Nephron (organoid): ENCODE measurements at regions not wholly inside any gene's neighbourhood (a gene's known extent, or its start where the extent isn't known, plus 50 kb on each side); places are given as distances from the start of the nearest gene placed in this dataset.

Source experiments
- H3K27ac Mint-ChIP-seq, 3 experiments: 2 replicates each; pipeline ENCODE4 v1.8.0; 2020; ENCODE audit warnings: mixed read lengths in 3 of 3, mild to moderate bottlenecking in 2 of 3, moderate library complexity in 1 of 3
- H3K27me3 Mint-ChIP-seq: 2 replicates; pipeline ENCODE4 v1.8.0; 2021; ENCODE audit warnings: low read depth, mild to moderate bottlenecking, moderate library complexity, mixed read lengths
- H3K36me3 Mint-ChIP-seq: 2 replicates; pipeline ENCODE4 v1.8.0; 2020; ENCODE audit warnings: low read depth, mixed read lengths
- H3K4me1 Mint-ChIP-seq: 2 replicates; pipeline ENCODE4 v1.8.0; 2020; ENCODE audit warnings: mixed read lengths
- H3K4me3 Mint-ChIP-seq, 3 experiments: 2 replicates each; pipeline ENCODE4 v1.8.0; 2020; ENCODE audit warnings: mild to moderate bottlenecking in 3 of 3, mixed read lengths in 3 of 3, moderate library complexity in 2 of 3
- H3K9me3 Mint-ChIP-seq: 2 replicates; pipeline ENCODE4 v1.8.0; 2020; ENCODE audit warnings: mixed read lengths
- TF ChIP-seq, protein P1 (sequence below), 3 experiments: fragments of 200-600 bp; sonication (generic); IDR thresholded peaks; one replicate each; pipeline ENCODE4 v1.5.0; 2021; ENCODE audit warnings: antibody characterized with exemption in 3 of 3; ENCODE audit not compliant: unreplicated experiment in 3 of 3

GRCh38 chr12:126704609-126705008 lies 1562.4 kb upstream of the TMEM132C start:
- no peak overlapping the region for H3K4me3 Mint-ChIP-seq
- TF ChIP-seq, protein P1, sequence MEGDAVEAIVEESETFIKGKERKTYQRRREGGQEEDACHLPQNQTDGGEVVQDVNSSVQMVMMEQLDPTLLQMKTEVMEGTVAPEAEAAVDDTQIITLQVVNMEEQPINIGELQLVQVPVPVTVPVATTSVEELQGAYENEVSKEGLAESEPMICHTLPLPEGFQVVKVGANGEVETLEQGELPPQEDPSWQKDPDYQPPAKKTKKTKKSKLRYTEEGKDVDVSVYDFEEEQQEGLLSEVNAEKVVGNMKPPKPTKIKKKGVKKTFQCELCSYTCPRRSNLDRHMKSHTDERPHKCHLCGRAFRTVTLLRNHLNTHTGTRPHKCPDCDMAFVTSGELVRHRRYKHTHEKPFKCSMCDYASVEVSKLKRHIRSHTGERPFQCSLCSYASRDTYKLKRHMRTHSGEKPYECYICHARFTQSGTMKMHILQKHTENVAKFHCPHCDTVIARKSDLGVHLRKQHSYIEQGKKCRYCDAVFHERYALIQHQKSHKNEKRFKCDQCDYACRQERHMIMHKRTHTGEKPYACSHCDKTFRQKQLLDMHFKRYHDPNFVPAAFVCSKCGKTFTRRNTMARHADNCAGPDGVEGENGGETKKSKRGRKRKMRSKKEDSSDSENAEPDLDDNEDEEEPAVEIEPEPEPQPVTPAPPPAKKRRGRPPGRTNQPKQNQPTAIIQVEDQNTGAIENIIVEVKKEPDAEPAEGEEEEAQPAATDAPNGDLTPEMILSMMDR (IDR thresholded peaks at IDR 0.05; ENCODE audit: unreplicated experiment in 3 of 3): no peak
- H3K4me1 Mint-ChIP-seq: no peaks in the 10 kb centered on the region
- no peak overlapping the region for H3K27ac Mint-ChIP-seq
- H3K27me3 Mint-ChIP-seq: peaks cover 10% of the 10 kb centered on the region
- no peaks in the 10 kb centered on the region for H3K9me3 Mint-ChIP-seq
- no peaks in the 10 kb centered on the region for H3K36me3 Mint-ChIP-seq

DNA sequence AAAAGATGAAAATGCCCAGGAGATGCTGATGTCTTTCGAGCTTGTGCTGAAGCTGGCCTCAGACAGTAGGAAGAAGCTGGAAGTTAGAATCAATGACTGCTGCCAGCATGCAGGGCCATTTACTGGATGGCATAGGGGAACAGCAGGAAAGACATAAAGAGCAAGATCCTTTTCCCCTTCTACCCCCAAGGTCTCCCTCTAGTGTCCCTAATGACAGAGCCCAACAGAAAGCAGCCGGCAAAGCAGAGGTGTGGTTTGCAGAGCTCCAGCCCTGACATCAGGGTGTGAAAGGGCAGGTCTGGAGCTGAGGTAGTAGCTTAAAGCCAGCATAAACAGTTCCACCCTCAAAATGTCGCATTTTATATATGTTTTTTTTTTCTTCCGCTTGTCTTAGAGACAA lies 1560.7 kb upstream of the TMEM132C start:
- Mint-ChIP-seq H3K27ac (no peak overlapping the region), H3K36me3 (no peaks in the 10 kb centered on the region), H3K27me3 (peaks cover 16% of the 10 kb centered on the region), H3K4me1 (no peaks in the 10 kb centered on the region), H3K9me3 (no peaks in the 10 kb centered on the region), H3K4me3 (no peak overlapping the region)
- TF ChIP-seq, protein P1 (IDR thresholded peaks at IDR 0.05; ENCODE audit: unreplicated experiment in 3 of 3): no peak

DNA sequence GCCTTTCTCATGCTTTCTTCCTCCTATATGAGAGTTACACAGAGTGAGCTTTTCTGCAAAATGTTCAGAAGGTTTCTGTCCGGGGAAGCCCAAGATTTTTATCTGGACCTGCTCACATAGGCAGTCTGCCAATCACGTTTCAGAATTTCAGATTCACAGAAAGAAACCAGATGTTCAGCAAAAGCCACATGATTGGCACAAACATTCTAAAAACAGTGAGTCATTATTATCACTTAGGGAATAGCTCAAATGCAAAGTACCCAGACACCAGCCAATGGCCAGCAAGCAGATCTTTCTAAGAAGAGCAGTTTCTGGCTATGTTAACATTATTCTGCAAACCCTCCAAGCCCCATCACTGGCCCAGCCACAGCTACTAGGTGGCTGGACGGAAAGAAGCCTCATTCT lies 1558.5 kb upstream of the TMEM132C start:
- H3K4me1 Mint-ChIP-seq: no peaks in the 10 kb centered on the region

DNA sequence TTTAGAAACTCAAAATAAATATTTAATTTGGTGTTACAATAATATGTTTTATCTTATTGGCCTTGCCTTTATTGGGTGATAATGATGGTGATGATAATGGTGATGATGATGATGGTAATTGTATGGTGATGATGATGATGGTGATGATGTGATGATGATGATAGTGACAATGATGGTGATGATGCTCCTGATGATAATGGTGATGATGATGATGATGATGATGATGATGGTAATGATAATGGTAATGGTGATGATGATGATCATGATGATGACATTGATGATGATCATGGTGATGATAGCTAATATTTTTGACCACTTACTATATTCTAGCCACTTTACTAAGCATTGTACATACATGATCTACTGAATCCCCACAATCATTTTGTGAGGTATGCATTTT lies 1548.6 kb upstream of the TMEM132C start:
- no peaks in the 10 kb centered on the region for H3K36me3 Mint-ChIP-seq
- peaks cover 17% of the 10 kb centered on the region for H3K27me3 Mint-ChIP-seq

More for the DNA sequence above, 1558.5 kb upstream of the TMEM132C start:
- TF ChIP-seq, protein P1 (IDR thresholded peaks at IDR 0.05; ENCODE audit: unreplicated experiment in 3 of 3): no peak
- Mint-ChIP-seq H3K36me3 (no peaks in the 10 kb centered on the region), H3K27ac (no peak overlapping the region), H3K9me3 (no peaks in the 10 kb centered on the region), H3K27me3 (peaks cover 16% of the 10 kb centered on the region), H3K4me3 (no peak overlapping the region)

GRCh38 chr12:126719912-126720705 lies 1546.9 kb upstream of the TMEM132C start:
- H3K27ac Mint-ChIP-seq: peak overlapping the region in 1 of 3 experiments; percentile 55

More for the DNA sequence above, 1548.6 kb upstream of the TMEM132C start:
- TF ChIP-seq, protein P1 (IDR thresholded peaks at IDR 0.05; ENCODE audit: unreplicated experiment in 3 of 3): no peak
- H3K27ac Mint-ChIP-seq: no peak overlapping the region
- no peaks in the 10 kb centered on the region for H3K4me1 Mint-ChIP-seq
- H3K9me3 Mint-ChIP-seq: peaks cover 6% of the 10 kb centered on the region
- no peak overlapping the region for H3K4me3 Mint-ChIP-seq

More at GRCh38 chr12:126719912-126720705, 1546.9 kb upstream of the TMEM132C start:
- TF ChIP-seq, protein P1 (IDR thresholded peaks at IDR 0.05; ENCODE audit: unreplicated experiment in 3 of 3): no peak
- H3K36me3 Mint-ChIP-seq: peaks cover 9% of the 10 kb centered on the region
- peaks cover 34% of the 10 kb centered on the region for H3K27me3 Mint-ChIP-seq
- H3K4me3 Mint-ChIP-seq: no peak overlapping the region
- H3K9me3 Mint-ChIP-seq: peaks cover 19% of the 10 kb centered on the region
- no peaks in the 10 kb centered on the region for H3K4me1 Mint-ChIP-seq
